KOPT-K1 (cell line): ENCODE measurements at regions not wholly inside any gene's neighbourhood (a gene's known extent, or its start where the extent isn't known, plus 50 kb on each side); places are given as distances from the start of the nearest gene placed in this dataset.
"Not testable (repeated sequence)": the region's sequence is repeated elsewhere in the genome, so short reads cannot be mapped to it uniquely, and the experiment has no call there.

Source experiments
- H3K27ac ChIP-seq: fragments of 200-600 bp; sonication (generic); 2 replicates; pipeline ENCODE4 v1.5.1; 2016; ENCODE audit warnings: antibody characterized with exemption, mild to moderate bottlenecking, low read depth, low read length; ENCODE audit not compliant: poor library complexity, severe bottlenecking
- H3K36me3 ChIP-seq: fragments of 200-600 bp; sonication (generic); 2 replicates; pipeline ENCODE4 v1.5.1; 2017; ENCODE audit warnings: antibody characterized with exemption, mild to moderate bottlenecking, low read length, moderate library complexity; ENCODE audit not compliant: insufficient read depth
- H3K9me3 ChIP-seq: fragments of 200-600 bp; sonication (generic); 2 replicates; pipeline ENCODE4 v1.5.1; 2017; ENCODE audit warnings: antibody characterized with exemption, low read length, mild to moderate bottlenecking; ENCODE audit not compliant: insufficient read depth, poor library complexity, severe bottlenecking

DNA sequence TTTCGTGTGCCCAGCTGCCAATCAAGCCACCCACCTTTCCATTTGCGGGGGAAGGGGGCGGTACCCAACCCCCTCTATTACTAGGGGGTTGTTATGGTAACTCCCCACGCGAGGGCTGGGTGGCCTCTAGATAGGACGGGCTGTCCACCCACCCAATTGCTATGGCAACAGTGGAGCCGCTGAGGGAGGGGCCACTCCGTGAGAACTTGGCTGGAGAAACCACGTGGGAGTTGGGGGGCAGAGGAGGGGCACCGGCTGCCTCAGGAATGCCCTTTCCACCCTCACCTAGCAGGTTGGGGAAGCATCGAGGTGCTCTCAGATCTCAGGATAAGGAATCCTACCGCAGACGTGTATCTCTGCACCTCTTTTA lies 220.0 kb upstream of the NOTCH2NLA start:
- H3K36me3 ChIP-seq, H3K9me3 ChIP-seq, H3K27ac ChIP-seq: not testable (repeated sequence)

- H3K36me3 ChIP-seq, H3K27ac ChIP-seq, H3K9me3 ChIP-seq: not testable (repeated sequence)
Observed at GRCh38 chr1:146448212-146448876, 219.5 kb upstream of the NOTCH2NLA start.

GRCh38 chr1:146443871-146444222 lies 215.0 kb upstream of the NOTCH2NLA start:
- H3K27ac ChIP-seq, H3K36me3 ChIP-seq, H3K9me3 ChIP-seq: not testable (repeated sequence)

- not testable (repeated sequence) for H3K36me3 ChIP-seq, H3K27ac ChIP-seq, H3K9me3 ChIP-seq
Observed at GRCh38 chr1:146443088-146443870, 214.5 kb upstream of the NOTCH2NLA start.

DNA sequence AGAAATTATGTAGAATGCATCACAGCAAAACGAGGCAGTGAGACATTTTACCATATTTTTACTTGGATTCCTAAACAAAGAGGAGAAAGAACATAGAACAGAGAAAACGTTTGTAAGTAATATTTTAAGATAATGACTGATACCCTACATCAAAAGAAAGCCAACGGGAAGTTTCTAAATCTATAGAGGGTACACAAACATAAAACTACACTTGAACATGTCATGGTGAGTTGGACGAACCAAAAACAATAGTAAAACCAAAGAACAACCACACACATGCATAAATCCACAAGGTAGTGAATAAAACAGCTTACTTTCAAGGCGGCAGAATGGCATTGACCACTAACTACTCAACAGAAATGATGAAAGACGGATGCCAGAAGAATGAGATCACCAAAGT lies 209.7 kb upstream of the NOTCH2NLA start:
- not testable (repeated sequence) for H3K9me3 ChIP-seq, H3K36me3 ChIP-seq, H3K27ac ChIP-seq

DNA sequence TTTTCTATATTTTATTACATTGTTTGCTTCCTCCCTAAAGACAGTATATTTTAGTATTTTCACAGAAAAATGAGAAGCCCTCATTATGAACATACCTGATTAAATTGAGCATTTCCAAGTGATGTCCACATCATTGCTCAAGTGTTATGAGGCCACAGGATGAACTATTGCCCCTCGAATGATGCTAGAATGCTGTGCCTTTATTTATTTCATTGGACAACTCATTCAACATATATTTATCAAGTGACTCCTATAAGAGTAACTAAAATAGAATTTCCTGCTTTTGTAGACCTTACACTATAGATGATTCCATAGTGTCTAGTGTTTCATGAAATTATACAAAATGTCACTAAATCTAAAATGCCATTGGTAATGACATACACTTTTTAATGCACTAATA lies 187.8 kb upstream of the NOTCH2NLA start:
- not testable (repeated sequence) for H3K27ac ChIP-seq, H3K36me3 ChIP-seq, H3K9me3 ChIP-seq

DNA sequence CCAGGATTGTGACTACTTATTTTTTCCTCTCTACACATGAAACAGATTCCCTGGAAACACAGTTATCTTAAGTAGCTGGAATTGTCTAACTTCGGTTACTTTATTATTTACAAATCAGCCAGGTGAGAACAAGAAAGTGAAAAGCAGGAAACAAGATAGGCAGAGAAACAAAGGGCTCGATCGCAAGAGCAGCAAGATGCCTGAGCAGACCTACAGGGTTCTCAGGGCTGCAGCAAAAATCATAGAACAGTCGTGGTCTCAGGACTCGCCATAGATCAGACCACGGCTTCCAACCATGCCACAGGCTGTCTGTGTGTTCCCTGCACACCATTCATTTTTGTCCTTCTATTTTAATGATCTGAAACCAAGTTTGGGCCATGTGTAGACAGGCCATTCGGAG lies 186.2 kb upstream of the NOTCH2NLA start:
- H3K9me3 ChIP-seq, H3K27ac ChIP-seq, H3K36me3 ChIP-seq: not testable (repeated sequence)

- not testable (repeated sequence) for H3K36me3 ChIP-seq, H3K27ac ChIP-seq, H3K9me3 ChIP-seq
Observed at GRCh38 chr1:146413911-146414310, 185.1 kb upstream of the NOTCH2NLA start.

- H3K27ac ChIP-seq, result peak overlapping the region; percentile 18
- H3K36me3 ChIP-seq, result not testable (repeated sequence)
Observed at GRCh38 chr1:146411923-146412322, 183.1 kb upstream of the NOTCH2NLA start.

GRCh38 chr1:146409817-146410441 lies 181.1 kb upstream of the NOTCH2NLA start:
- not testable (repeated sequence) for H3K27ac ChIP-seq, H3K36me3 ChIP-seq, H3K9me3 ChIP-seq

More at GRCh38 chr1:146411923-146412322, 183.1 kb upstream of the NOTCH2NLA start:
- not testable (repeated sequence) for H3K9me3 ChIP-seq

DNA sequence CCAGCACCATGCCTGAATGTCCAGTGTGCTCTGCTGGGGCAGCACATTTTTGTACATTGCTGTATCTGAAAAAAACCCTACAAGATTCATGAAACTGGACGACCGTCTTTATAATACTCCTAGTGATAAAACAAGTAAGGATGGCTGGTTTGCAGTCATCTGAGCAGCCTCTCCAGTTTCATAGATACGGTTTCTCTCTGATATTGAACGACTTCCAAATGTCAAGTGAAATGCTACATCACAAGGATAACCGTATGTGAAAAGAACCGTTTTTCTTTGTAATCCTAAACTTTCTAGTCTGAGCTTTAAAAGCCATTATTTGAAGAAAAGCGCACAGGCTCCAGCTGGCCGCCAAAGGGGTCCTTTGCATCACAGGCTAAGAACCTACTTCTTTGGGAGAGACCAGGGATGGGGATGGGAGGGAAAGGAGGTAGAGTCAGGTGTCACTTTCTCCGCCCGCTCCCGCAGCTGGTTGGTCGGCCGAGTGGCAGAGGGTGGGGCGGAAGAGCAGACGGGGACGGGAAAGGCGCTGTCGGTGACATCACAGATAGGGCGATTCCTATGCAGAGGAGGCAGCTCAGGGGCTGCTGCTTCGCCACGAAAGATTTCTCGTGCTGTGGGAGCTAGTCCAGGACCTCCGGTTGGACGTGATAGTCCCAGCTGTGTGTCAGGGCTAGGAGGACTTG lies 180.4 kb upstream of the NOTCH2NLA start:
- H3K27ac ChIP-seq, result not testable (repeated sequence)

GRCh38 chr1:146401281-146401825 lies 172.5 kb upstream of the NOTCH2NLA start:
- H3K36me3 ChIP-seq, H3K9me3 ChIP-seq, H3K27ac ChIP-seq: not testable (repeated sequence)

More for the DNA sequence above, 180.4 kb upstream of the NOTCH2NLA start:
- not testable (repeated sequence) for H3K9me3 ChIP-seq, H3K36me3 ChIP-seq

DNA sequence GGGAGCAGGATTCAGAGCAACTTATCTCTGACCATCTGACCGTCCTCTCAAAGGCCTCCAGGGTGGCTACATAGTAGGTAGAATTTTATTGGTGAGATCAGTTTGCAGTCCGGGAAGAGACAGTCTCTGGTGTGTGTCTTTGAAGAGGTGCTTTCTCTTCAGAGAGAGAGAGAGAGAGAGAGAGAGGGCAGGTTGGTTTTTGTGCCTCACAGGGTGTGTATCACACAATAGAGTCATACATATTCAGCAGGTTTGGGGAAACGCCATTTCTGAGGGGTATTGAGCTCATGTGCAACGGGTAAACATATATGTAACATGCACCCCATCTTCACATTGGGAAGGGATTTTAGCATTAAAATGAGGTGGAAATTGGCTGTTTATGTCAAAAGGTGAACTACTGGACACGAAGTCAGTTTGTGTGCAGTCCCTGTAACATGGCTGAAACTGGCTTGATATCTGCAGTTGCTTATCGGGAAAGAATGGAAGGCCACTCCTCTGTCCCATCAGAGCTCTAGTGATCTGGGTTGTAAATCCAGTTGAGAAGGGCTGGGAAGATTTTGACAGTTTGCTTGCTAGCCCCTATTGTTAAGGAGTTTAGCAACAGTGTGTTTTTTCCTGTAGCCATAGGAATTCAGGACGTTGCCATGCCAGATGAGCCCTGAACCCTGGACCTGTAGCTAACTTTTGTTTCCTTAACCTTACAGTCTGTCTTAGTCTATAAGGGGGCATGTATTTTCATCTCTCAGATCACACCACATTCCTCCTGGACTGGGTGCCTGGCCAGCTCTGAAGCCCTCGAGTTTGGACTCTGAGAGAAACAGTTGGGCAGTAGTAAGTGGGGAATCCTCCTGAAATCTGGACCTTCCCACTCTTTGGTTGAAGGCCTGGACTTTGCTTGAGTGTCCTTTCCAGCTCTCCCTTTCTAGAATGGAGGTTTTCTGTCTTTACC lies 171.6 kb upstream of the NOTCH2NLA start:
- H3K27ac ChIP-seq, result peak overlapping the region; percentile 46

DNA sequence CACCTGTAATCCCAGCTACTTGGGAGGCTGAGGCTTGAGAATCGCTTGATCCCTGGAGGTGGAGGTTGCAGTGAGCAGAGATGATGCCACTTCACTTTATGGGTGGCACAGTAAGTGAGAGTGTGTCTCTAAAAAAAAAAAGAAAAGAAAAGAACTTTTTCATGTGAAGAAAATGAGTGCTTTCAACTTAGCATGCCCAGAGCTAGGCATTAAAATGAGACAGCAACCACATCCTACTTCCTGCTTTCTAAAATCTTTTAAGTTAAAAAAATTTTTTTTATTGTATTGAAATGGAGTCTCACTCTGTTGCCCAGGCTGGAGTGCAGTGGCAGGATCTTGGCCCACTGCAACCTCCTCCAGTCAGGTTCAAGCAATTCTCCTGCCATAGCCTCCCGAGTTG lies 170.4 kb upstream of the NOTCH2NLA start:
- H3K27ac ChIP-seq, H3K9me3 ChIP-seq, H3K36me3 ChIP-seq: not testable (repeated sequence)

More for the DNA sequence above, 171.6 kb upstream of the NOTCH2NLA start:
- H3K9me3 ChIP-seq, H3K36me3 ChIP-seq: not testable (repeated sequence)
